NT2/D1 (cell line): ENCODE measurements at regions not wholly inside any gene's neighbourhood (a gene's known extent, or its start where the extent isn't known, plus 50 kb on each side); places are given as distances from the start of the nearest gene placed in this dataset.

Experiments used
- SUZ12 ChIP-seq: IDR thresholded peaks from 2 replicates; pipeline ENCODE4 v1.6.1; 2011; ENCODE audit not compliant: insufficient read length, insufficient read depth; ENCODE audit errors: extremely low read depth
- YY1 ChIP-seq: IDR thresholded peaks from 2 replicates; pipeline ENCODE4 v1.6.1; 2011; ENCODE audit not compliant: insufficient read length, insufficient read depth
- ZNF274 ChIP-seq: IDR thresholded peaks from 2 replicates; pipeline ENCODE4 v1.6.1; 2011; ENCODE audit warnings: mild to moderate bottlenecking, low read depth, low read length

DNA sequence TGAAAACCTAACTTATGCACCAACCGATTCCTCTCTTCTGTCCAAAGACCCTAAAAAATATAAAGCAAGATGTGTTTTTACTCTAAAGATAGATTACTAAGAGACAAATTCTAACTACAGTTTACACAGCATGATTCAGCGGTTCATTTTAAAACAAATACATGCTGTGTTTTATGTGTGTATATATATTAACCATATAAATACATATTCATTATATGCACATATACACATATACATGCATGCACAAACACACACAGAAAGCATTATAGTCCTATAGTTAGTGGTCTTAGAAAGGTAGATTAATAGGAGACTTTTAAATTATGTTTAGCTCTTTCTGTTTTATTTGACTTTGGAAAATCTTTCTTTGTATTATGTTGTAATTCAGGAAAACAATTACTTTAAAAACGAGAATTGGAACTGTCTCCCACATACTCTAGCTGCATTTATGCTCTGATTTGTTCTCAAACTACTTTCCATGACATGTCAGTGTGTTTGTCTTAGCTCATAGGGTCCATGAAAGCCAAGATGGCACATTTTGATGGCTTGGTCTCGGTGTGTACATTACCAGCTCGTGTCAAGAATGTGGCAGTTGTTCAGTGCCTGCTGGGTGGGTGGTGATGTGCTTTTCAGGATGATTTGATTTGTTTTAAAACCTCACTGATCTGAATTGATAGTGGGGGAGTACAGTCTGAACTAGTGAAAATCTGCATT, 548.8 kb upstream of the SALL1 start:
- TF ChIP-seq YY1 (no peak), SUZ12 (no peak), ZNF274 (no peak)
